Testis (tissue), 2 donors: ENCODE measurements at regions not wholly inside any gene's neighbourhood (a gene's known extent, or its start where the extent isn't known, plus 50 kb on each side); places are given as distances from the start of the nearest gene placed in this dataset.

Experiments
- DNase-seq: peaks from one replicate; pipeline ENCODE4 v3.0.0-alpha.2; 2019
- H3K27ac ChIP-seq, 2 donors: fragments of 200-600 bp; sonication (generic); one replicate each; pipeline ENCODE4 v1.5.1; 2019
- H3K27me3 ChIP-seq: fragments of 200-600 bp; sonication (generic); one replicate; pipeline ENCODE4 v1.5.1; 2019
- H3K36me3 ChIP-seq: fragments of 200-600 bp; sonication (generic); one replicate; pipeline ENCODE4 v1.5.1; 2017; ENCODE audit warnings: low read depth; ENCODE audit errors: missing control alignments
- H3K4me1 ChIP-seq: fragments of 200-600 bp; sonication (generic); one replicate; pipeline ENCODE4 v1.5.1; 2019
- H3K4me3 ChIP-seq, 2 donors: fragments of 200-600 bp; sonication (generic); one replicate each; pipeline ENCODE4 v1.5.1; 2017 to 2019
- H3K9me3 ChIP-seq: fragments of 200-600 bp; sonication (generic); one replicate; pipeline ENCODE4 v1.5.1; 2017
- POLR2A ChIP-seq: fragments of 450-650 bp; IDR thresholded peaks from one replicate; pipeline ENCODE4 v1.6.1; 2017; ENCODE audit warnings: antibody characterized with exemption, mild to moderate bottlenecking, moderate library complexity
- WGBS, 2 donors: methylation state at CpG; one replicate each; pipeline ENCODE4 v1.1.5; 2018; 5-methylcytosine and 5-hydroxymethylcytosine counted together
- intact Hi-C: fragments of 100-400 bp; cut with DNase I; formaldehyde crosslinking; loops from one replicate; pipeline ENCODE4 v1.15.1; 2023; ENCODE audit warnings: low total_unique reads
- TF ChIP-seq, protein P1 (sequence below), 3 experiments: fragments of 450-650 bp in 2 of 3; fragments of 200-600 bp in 1 of 3; sonication (generic) in 1 of 3; IDR thresholded peaks; one replicate each; pipeline ENCODE4 v1.5.1; 2016 to 2019; ENCODE audit warnings: antibody characterized with exemption in 3 of 3, mild to moderate bottlenecking in 2 of 3, moderate library complexity in 1 of 3

DNA sequence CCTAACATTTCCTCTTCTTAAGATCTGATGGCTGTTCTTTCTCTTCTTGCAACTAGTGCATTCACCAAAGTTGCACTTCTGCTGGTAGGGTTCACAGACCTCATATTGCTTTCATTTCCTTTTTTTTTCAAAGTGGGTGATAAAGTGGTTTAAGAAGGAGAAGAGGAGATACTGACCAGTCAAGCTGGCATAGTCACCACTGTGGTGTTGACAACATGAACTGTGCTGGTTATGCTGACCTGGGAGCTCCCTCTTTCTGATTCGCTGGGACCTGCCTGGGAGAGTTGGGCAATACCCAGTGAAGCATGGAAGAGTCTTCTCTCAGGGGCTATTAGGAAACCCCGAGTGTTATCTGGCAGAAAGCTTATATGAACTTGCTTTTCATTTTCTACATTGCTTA lies 222.9 kb downstream of the SLITRK5 start:
- TF ChIP-seq, protein P1, sequence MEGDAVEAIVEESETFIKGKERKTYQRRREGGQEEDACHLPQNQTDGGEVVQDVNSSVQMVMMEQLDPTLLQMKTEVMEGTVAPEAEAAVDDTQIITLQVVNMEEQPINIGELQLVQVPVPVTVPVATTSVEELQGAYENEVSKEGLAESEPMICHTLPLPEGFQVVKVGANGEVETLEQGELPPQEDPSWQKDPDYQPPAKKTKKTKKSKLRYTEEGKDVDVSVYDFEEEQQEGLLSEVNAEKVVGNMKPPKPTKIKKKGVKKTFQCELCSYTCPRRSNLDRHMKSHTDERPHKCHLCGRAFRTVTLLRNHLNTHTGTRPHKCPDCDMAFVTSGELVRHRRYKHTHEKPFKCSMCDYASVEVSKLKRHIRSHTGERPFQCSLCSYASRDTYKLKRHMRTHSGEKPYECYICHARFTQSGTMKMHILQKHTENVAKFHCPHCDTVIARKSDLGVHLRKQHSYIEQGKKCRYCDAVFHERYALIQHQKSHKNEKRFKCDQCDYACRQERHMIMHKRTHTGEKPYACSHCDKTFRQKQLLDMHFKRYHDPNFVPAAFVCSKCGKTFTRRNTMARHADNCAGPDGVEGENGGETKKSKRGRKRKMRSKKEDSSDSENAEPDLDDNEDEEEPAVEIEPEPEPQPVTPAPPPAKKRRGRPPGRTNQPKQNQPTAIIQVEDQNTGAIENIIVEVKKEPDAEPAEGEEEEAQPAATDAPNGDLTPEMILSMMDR (IDR thresholded peaks at IDR 0.05), result no peak
- no peak for TF ChIP-seq POLR2A
- intact Hi-C loops, result no loop called here
- WGBS, 2 donors, result 88% methylated on average over 2 of the region's 2 CpGs

DNA sequence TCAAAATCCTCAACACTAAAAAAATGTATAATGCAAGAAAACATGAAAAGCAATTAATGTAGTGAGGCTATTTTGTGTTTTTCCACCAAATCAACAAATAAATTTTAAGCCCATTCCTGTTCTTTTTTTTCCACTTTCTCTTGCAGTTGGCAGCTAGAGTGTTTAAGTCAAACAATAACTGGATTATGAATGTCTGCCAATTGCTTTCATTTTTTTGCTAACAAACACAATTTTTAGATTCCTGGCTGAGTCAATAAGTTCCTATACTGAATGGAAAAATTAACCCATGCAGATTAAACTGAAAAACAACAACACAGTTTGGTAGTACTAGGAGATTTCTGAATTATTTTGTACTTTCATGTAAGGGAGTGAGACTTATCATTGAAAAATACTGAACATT lies 232.4 kb downstream of the SLITRK5 start:
- Histone ChIP-seq H3K36me3 (no peaks in the 10 kb centered on the region), H3K9me3 (no peaks in the 10 kb centered on the region), H3K4me3 (no peak overlapping the region), H3K4me1 (peaks cover 4% of the 10 kb centered on the region), H3K27me3 (no peaks in the 10 kb centered on the region), H3K27ac (no peak overlapping the region)
- TF ChIP-seq, protein P1 (IDR thresholded peaks at IDR 0.05), result no peak
- no peak for TF ChIP-seq POLR2A
- intact Hi-C loops, result no loop called here
- DNase-seq, result no peak

More for the DNA sequence above, 222.9 kb downstream of the SLITRK5 start:
- Histone ChIP-seq H3K4me3 (no peak overlapping the region), H3K27ac (no peak overlapping the region), H3K9me3 (no peaks in the 10 kb centered on the region), H3K36me3 (no peaks in the 10 kb centered on the region), H3K27me3 (no peaks in the 10 kb centered on the region), H3K4me1 (no peaks in the 10 kb centered on the region)
- DNase-seq, result no peak

DNA sequence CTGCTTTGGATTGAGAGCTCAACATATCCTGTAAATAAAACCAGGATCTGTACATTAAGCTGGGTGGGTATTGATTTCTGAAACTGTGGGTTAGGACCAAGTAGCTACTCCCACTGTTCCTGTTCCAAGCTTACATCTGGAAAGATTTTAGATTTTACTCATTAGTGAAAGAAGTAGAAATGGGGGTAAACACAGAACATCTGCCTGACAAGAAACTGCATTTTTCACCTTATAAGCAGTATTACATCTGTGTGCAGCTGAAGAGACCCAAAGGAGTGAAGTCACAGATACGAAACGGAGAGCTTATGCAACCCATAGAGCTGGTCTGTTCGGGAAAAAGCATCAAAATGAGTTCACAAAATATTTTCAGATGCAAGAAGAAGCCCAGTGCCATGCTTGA lies 235.2 kb downstream of the SLITRK5 start:
- Histone ChIP-seq H3K27ac (no peak overlapping the region), H3K4me1 (peaks cover 4% of the 10 kb centered on the region), H3K9me3 (no peaks in the 10 kb centered on the region), H3K36me3 (no peaks in the 10 kb centered on the region), H3K27me3 (no peaks in the 10 kb centered on the region), H3K4me3 (no peak overlapping the region)
- intact Hi-C loops, result no loop called here
- 80 to 82% methylated on average over 3 of the region's 3 CpGs for WGBS, 2 donors
- TF ChIP-seq, protein P1 (IDR thresholded peaks at IDR 0.05), result no peak
- TF ChIP-seq POLR2A, result no peak
- no peak for DNase-seq

DNA sequence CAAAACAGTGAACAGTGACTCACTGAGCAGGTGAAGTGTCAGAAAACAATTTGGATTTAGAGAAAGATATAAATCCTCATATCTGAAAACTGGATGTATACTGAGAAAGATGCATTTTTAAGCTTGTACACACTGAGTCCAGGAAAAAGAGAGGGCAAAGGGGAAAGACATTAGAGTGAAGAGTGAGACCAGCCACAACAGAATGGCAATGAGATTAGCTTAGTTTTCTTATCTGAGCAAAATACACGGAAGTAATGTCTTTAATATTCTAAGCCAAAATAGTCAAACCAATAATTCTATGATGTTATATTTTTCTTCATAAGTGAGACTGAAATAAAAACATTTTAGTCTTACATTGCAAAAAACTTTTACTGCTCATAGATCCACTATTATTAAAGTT lies 236.0 kb downstream of the SLITRK5 start:
- H3K9me3 ChIP-seq, result no peaks in the 10 kb centered on the region
- peaks cover 4% of the 10 kb centered on the region for H3K4me1 ChIP-seq
- no peak for DNase-seq
- intact Hi-C loops, result no loop called here
- no peaks in the 10 kb centered on the region for H3K36me3 ChIP-seq
- TF ChIP-seq, protein P1 (IDR thresholded peaks at IDR 0.05), result no peak
- no peak for TF ChIP-seq POLR2A
- WGBS, 2 donors, result 51 to 64% methylated on average over 1 of the region's 1 CpG
- no peaks in the 10 kb centered on the region for H3K27me3 ChIP-seq
- no peak overlapping the region for H3K27ac ChIP-seq
- no peak overlapping the region for H3K4me3 ChIP-seq

DNA sequence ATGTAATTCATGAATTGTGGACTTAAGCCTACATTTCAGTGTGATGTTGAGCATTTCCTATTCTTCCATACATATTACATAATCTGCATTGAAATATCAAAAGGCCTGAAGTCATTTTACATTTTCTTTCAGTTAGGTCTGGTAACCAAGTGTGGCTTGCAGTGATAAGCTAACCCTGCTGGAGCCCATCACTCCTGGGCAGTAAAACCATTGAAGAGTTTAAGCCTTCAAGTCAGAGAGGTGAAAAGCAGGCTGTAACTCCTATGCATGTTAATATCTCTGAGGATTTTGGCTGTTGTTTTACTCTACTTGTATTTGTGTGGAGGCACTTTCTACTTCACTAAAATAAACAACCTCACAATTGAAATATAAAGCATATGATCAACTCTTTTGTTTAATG lies 248.8 kb downstream of the SLITRK5 start:
- Histone ChIP-seq H3K4me1 (no peaks in the 10 kb centered on the region), H3K27ac (no peak overlapping the region), H3K36me3 (no peaks in the 10 kb centered on the region), H3K9me3 (no peaks in the 10 kb centered on the region), H3K27me3 (no peaks in the 10 kb centered on the region), H3K4me3 (no peak overlapping the region)
- intact Hi-C loops, result no loop called here
- TF ChIP-seq POLR2A, result no peak
- TF ChIP-seq, protein P1 (IDR thresholded peaks at IDR 0.05), result no peak
- no peak for DNase-seq
